WTC11 (cell line): ENCODE measurements at regions not wholly inside any gene's neighbourhood (a gene's known extent, or its start where the extent isn't known, plus 50 kb on each side); places are given as distances from the start of the nearest gene placed in this dataset.

ENCODE experiments used
- ATAC-seq: fragments of 200-7000 bp; cut with Tn5 transposase; 2 replicates; pipeline ENCODE4 v1.10.0; 2021; ENCODE audit warnings: mild to moderate bottlenecking, moderate library complexity
- CTCF ChIA-PET: fragments of 300-600 bp; sonication (Branson Sonifier 250); formaldehyde crosslinking; loops from one replicate; lab custom pipeline; 2021; ENCODE audit warnings: antibody characterized with exemption; lab: Charles Lee
- POLR2A ChIA-PET: fragments of 350-600 bp; sonication (Branson Sonifier 250); formaldehyde crosslinking; loops from one replicate; lab custom pipeline; 2021; ENCODE audit warnings: antibody characterized with exemption; lab: Charles Lee
- DNase-seq: peaks from one replicate; pipeline ENCODE4 v3.0.0; 2021; ENCODE audit warnings: low spot score
- H3K27ac Mint-ChIP-seq: 2 replicates; pipeline ENCODE4 v1.8.0; 2021; ENCODE audit warnings: mixed read lengths
- H3K27me3 Mint-ChIP-seq: 2 replicates; pipeline ENCODE4 v1.8.0; 2021; ENCODE audit warnings: low read depth, mild to moderate bottlenecking, moderate library complexity, mixed read lengths
- H3K36me3 Mint-ChIP-seq: 2 replicates; pipeline ENCODE4 v1.8.0; 2021; ENCODE audit warnings: mixed read lengths
- H3K4me1 Mint-ChIP-seq: 2 replicates; pipeline ENCODE4 v1.8.0; 2022; ENCODE audit warnings: mixed read lengths
- H3K4me3 Mint-ChIP-seq: 2 replicates; pipeline ENCODE4 v1.8.0; 2021; ENCODE audit warnings: mild to moderate bottlenecking, moderate library complexity, mixed read lengths
- H3K9me3 Mint-ChIP-seq: 2 replicates; pipeline ENCODE4 v1.8.0; 2021; ENCODE audit warnings: mixed read lengths
- CBFB ChIP-seq: sonication (generic); formaldehyde crosslinking; IDR thresholded peaks from 2 replicates; pipeline ENCODE4 v1.8.1; 2022; ENCODE audit warnings: mild to moderate bottlenecking, low read depth, missing genetic modification reagents
- CDX4 ChIP-seq: fragments of 250-450 bp; sonication (Bioruptor Pico); IDR thresholded peaks from 2 replicates; pipeline ENCODE4 v1.9.0; 2021; ENCODE audit warnings: moderate library complexity, mild to moderate bottlenecking, inconsistent platforms, borderline replicate concordance
- E2F4 ChIP-seq: sonication (generic); formaldehyde crosslinking; IDR thresholded peaks from 2 replicates; pipeline ENCODE4 v1.8.1; 2022; ENCODE audit warnings: low read depth, mild to moderate bottlenecking, moderate library complexity, missing genetic modification reagents, borderline replicate concordance
- ELF4 ChIP-seq: sonication (generic); formaldehyde crosslinking; IDR thresholded peaks from 2 replicates; pipeline ENCODE4 v1.8.1; 2022; ENCODE audit warnings: low read depth, mild to moderate bottlenecking, moderate library complexity, missing genetic modification reagents
- FOXP1 ChIP-seq: sonication (generic); formaldehyde crosslinking; IDR thresholded peaks from 2 replicates; pipeline ENCODE4 v1.8.0; 2022; ENCODE audit warnings: missing genetic modification reagents, mild to moderate bottlenecking, moderate library complexity, borderline replicate concordance
- GRHL2 ChIP-seq: fragments of 250-450 bp; sonication (Bioruptor Pico); IDR thresholded peaks from 2 replicates; pipeline ENCODE4 v1.8.0; 2022; ENCODE audit warnings: mild to moderate bottlenecking, moderate library complexity; ENCODE audit not compliant: insufficient replicate concordance, severe bottlenecking
- HMGA2 ChIP-seq: fragments of 250-450 bp; sonication (Bioruptor Pico); IDR thresholded peaks from 2 replicates; pipeline ENCODE4 v1.4.0; 2021; ENCODE audit warnings: mild to moderate bottlenecking, moderate library complexity
- KAT7 ChIP-seq: sonication (generic); formaldehyde crosslinking; IDR thresholded peaks from 2 replicates; pipeline ENCODE4 v1.8.1; 2023; ENCODE audit warnings: missing genetic modification reagents, mild to moderate bottlenecking, borderline replicate concordance
- MYBL2 ChIP-seq: sonication (generic); formaldehyde crosslinking; IDR thresholded peaks from 2 replicates; pipeline ENCODE4 v1.8.1; 2023; ENCODE audit warnings: mild to moderate bottlenecking, moderate library complexity, missing genetic modification reagents
- NFYB ChIP-seq: sonication (generic); formaldehyde crosslinking; conservative IDR thresholded peaks from 2 replicates; pipeline ENCODE4 v1.8.0; 2022; ENCODE audit warnings: low read depth, missing genetic modification reagents
- PREB ChIP-seq: sonication (generic); formaldehyde crosslinking; IDR thresholded peaks from 2 replicates; pipeline ENCODE4 v1.8.1; 2022; ENCODE audit warnings: mild to moderate bottlenecking, missing genetic modification reagents, moderate library complexity, borderline replicate concordance
- SP1 ChIP-seq: sonication (generic); formaldehyde crosslinking; conservative IDR thresholded peaks from 2 replicates; pipeline ENCODE4 v1.8.1; 2022; ENCODE audit warnings: missing genetic modification reagents
- TCF7 ChIP-seq: sonication (generic); formaldehyde crosslinking; IDR thresholded peaks from 2 replicates; pipeline ENCODE4 v1.8.0; 2022; ENCODE audit warnings: mild to moderate bottlenecking, low read depth, missing genetic modification reagents, moderate library complexity
- ZBTB43 ChIP-seq: sonication (generic); formaldehyde crosslinking; IDR thresholded peaks from 2 replicates; pipeline ENCODE4 v1.8.1; 2023; ENCODE audit warnings: mild to moderate bottlenecking, missing genetic modification reagents
- ZNF138 ChIP-seq: sonication (generic); formaldehyde crosslinking; conservative IDR thresholded peaks from 2 replicates; pipeline ENCODE4 v1.8.1; 2022; ENCODE audit warnings: mild to moderate bottlenecking, moderate library complexity, missing genetic modification reagents
- ZNF219 ChIP-seq: sonication (generic); formaldehyde crosslinking; IDR thresholded peaks from 2 replicates; pipeline ENCODE4 v1.8.0; 2023; ENCODE audit warnings: missing genetic modification reagents, mild to moderate bottlenecking, borderline replicate concordance

GRCh38 chr14:101273091-101273490, 288.2 kb upstream of the DIO3 start:
- ATAC-seq: no peak
- Mint-ChIP-seq H3K4me1 (peaks cover 12% of the 10 kb centered on the region), H3K36me3 (peaks cover 1% of the 10 kb centered on the region), H3K4me3 (no peak overlapping the region), H3K27ac (no peak overlapping the region), H3K27me3 (no peaks in the 10 kb centered on the region), H3K9me3 (peaks cover 11% of the 10 kb centered on the region)
- no peak for TF ChIP-seq ZNF138
- DNase-seq: no peak
- ChIA-PET CTCF (no interaction called here), POLR2A (no interaction called here)

- H3K9me3 Mint-ChIP-seq: peaks cover 25% of the 10 kb centered on the region
- peaks cover 18% of the 10 kb centered on the region for H3K36me3 Mint-ChIP-seq
- ATAC-seq (no peak), DNase-seq (no peak)
- H3K27ac Mint-ChIP-seq: no peak overlapping the region; the same call in 1 of the 2 replicates
- H3K4me1 Mint-ChIP-seq: peaks cover 16% of the 10 kb centered on the region
- POLR2A ChIA-PET: no interaction called here
- CTCF ChIA-PET: no interaction called here
- H3K4me3 Mint-ChIP-seq: no peak overlapping the region
- TF ChIP-seq FOXP1 (no peak), ELF4 (CRISPR knock-in tag) (no peak), CDX4 (CRISPR knock-in tag) (no peak)
- no peaks in the 10 kb centered on the region for H3K27me3 Mint-ChIP-seq
Measured at GRCh38 chr14:101276309-101277091, 284.8 kb upstream of the DIO3 start.

GRCh38 chr14:101282418-101282817, 278.9 kb upstream of the DIO3 start:
- Mint-ChIP-seq H3K4me1 (peaks cover 11% of the 10 kb centered on the region), H3K36me3 (peaks cover 18% of the 10 kb centered on the region)
- ATAC-seq: no peak
- CTCF ChIA-PET: no interaction called here
- no peak for TF ChIP-seq GRHL2
- no peak for TF ChIP-seq PREB (CRISPR knock-in tag)
- TF ChIP-seq ZNF219: no peak
- no peak for TF ChIP-seq SP1 (CRISPR knock-in tag)
- no peak for TF ChIP-seq MYBL2 (CRISPR knock-in tag)
- no peak for TF ChIP-seq TCF7 (CRISPR knock-in tag)
- no peak for TF ChIP-seq ZBTB43 (CRISPR knock-in tag)
- TF ChIP-seq HMGA2 (CRISPR knock-in tag): no peak
- no peak for TF ChIP-seq NFYB (CRISPR knock-in tag)
- TF ChIP-seq, all 79 proteins: peak for 0
- Mint-ChIP-seq H3K27me3 (peaks cover 4% of the 10 kb centered on the region; the same call in 1 of the 2 replicates), H3K27ac (no peak overlapping the region), H3K4me3 (no peak overlapping the region), H3K9me3 (peaks cover 24% of the 10 kb centered on the region)
- DNase-seq: no peak
- POLR2A ChIA-PET: no interaction called here

GRCh38 chr14:101284711-101285110, 276.6 kb upstream of the DIO3 start:
- peaks cover 24% of the 10 kb centered on the region for H3K4me1 Mint-ChIP-seq
- CTCF ChIA-PET: no interaction called here
- no peak overlapping the region for H3K4me3 Mint-ChIP-seq
- no peak for DNase-seq
- H3K27me3 Mint-ChIP-seq: peaks cover 10% of the 10 kb centered on the region
- H3K9me3 Mint-ChIP-seq: peaks cover 8% of the 10 kb centered on the region
- ATAC-seq: no peak
- no peak for TF ChIP-seq CBFB (CRISPR knock-in tag)
- no peak for TF ChIP-seq E2F4
- TF ChIP-seq KAT7 (CRISPR knock-in tag): no peak
- H3K36me3 Mint-ChIP-seq: peaks cover 4% of the 10 kb centered on the region
- POLR2A ChIA-PET: no interaction called here
- H3K27ac Mint-ChIP-seq: no peak overlapping the region
